NCI-H2029 treated with DMSO at 0.1 percent for 48 hours (cell line): ENCODE measurements at regions not wholly inside any gene's neighbourhood (a gene's known extent, or its start where the extent isn't known, plus 50 kb on each side); places are given as distances from the start of the nearest gene placed in this dataset.
"Not testable (repeated sequence)": the region's sequence is repeated elsewhere in the genome, so short reads cannot be mapped to it uniquely, and the experiment has no call there.

Experiments used
- DNase-seq: peaks from one replicate; lab custom pipeline; 2025; lab: John Stamatoyannopoulos, UW

DNA sequence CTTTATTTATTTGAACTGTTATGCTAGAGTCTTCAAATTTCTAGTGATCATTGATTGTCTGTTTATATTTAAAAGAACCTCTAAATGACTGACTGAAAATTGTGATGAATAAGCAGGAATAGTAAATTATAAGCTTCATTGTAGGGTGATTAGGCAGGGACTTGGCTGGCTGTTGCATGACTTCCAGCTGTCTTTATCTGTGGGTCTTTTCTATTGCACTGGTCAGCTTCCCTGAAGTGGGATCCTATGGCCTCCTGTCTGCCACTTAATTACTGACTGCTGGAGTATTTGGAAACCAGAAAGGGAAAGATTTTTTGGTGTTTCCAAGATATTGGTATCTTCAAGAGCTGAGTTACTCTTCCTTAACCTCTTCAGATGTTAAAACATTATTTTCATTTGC lies 123.0 kb upstream of the CCNH start:
- DNase-seq, result no peak

DNA sequence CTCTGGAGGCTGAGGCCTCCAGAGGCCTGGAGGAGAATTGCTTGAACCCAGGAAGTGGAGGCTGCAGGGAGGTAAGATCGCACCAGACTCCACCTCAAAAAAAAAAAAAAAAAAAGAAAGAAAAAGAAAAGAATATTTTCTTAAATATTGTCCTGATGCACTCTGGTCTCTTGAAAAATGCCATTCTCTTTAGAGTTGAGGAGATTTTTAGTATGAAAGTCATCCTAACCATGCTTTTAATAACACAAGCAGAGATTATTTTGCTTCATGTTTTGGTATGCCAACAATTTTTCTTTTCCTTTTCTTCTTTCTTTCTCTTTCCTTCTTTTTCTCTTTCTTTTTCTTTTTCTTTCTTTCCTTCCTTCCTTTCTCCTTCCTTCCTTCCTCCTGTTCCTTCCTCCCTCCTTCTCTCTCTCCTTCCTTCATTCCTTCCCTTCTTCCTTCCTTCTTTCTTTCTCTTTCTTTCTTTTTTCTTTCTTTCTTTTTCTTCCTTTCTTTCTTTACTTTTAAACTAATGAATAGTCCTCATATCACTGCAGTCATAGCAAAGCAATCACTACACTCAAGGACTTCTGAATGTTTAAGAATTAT lies 116.9 kb upstream of the CCNH start:
- DNase-seq, result no peak

DNA sequence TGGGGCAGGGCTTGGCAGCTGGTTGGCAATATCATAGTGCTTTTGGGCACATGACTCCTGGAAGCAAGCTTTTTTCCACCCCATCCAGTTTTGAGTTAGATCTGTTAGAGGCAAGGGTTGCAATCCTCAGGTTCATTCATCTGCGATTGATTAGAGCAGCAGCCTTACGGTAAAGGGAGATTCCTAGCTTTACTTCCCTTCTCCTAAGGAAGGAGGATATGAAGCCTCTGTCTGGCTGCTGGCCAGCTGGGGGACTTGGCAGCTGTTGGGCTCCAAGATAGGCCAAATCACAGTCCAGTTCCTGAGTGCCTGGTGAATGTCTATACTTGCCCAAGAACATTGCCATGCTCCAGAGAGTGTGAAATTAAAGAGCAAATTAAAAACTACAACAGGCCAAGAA lies 113.4 kb upstream of the CCNH start:
- no peak for DNase-seq

DNA sequence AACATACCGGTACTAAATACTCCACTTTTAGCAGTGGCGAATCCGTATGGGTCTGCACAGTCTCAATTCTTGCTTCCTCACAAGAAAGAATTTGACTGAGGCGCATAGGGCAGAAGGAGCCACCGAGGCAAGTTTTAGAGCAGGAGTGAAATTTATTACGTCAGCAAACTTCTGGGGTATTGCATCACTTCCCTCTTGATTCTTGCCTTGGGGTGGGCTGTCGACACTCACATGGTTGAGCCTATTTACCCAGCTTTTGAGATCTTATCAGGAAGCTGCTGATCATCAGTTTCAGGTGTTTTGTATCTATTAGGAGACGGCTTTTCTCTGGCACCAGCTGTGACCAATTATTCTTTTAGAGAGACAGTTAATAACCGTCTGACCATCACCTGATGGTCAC lies 111.5 kb upstream of the CCNH start:
- DNase-seq, result no peak

DNA sequence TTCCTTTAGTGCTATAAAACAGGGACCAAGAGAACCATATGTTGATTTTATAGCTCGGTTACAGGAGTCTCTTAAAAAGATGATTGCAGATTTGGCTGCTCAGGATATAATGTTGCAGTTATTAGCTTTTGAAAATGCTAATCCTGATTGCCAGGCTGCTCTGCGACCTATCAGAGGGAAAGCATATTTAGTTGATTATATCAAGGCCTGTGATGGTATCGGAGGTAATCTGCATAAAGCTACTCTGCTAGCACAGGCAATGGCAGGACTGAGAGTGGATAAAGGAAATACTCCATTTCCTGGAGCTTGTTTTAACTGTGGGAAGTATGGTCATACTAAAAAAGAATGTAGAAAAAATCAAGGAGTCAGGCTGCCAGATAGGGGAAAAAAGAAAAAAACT lies 99.0 kb upstream of the CCNH start:
- DNase-seq, result not testable (repeated sequence)

DNA sequence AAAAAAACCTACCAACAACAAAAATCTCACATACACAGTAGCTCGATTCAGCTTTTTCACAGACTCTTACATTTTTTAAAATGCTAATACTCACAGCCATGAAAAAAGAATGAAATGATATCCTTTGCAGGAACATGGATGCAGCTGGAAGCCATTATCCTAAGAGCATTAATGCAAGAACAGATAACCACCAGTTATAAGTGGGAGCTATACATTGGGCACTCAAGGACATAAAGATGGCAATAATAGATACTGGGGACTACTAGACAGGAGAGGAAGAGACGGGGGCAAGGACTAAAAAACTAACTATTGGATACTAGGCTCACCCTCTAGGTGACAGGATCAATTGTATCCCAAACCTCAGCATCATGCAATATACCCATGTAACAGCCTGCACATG lies 90.3 kb upstream of the CCNH start:
- no peak for DNase-seq

DNA sequence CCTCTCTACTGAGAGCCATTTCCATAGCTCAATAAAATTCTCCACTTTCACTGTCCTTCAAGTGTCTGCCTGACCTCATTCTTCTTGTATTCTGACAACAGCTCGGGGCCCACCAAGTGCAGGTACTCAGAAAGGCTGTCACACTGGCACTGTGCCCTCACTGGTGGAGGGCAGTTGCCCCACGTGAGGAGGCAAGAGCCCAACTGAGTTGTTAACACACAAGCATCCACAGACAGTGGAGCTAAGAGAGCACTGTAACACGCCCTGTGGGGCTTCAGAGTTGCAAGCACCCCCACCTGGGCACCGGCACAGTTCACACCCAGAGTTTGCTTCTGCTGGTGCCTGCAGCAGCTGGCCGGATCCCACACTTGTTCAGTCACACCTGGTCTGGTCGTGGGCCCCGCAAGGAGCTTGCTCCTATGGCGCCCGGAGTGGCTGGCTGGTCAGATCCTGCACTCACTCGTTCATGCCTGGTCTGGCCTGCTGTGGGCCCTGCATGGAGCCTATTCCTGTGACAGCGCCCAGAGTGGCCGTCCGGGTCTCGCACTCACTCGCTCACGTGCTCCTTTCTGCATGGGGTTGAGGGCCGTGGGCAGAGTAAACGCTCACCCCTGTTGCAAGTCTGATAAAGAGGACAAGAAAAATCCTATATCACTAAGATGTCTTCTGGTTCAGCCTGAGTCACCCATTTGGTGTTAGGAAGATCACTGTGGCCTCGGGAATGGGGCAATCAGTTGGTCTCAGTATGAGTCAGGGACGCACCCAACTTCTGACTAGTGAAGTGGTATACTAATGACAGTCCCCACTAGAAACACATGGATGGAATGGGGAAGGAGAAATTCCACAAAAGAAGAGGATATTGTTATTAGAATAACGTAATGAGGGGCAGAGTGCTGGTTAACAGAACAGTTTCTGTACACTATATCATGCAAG lies 87.0 kb upstream of the CCNH start:
- no peak for DNase-seq
